ES-I3 (cell line): ENCODE measurements at regions not wholly inside any gene's neighbourhood (a gene's known extent, or its start where the extent isn't known, plus 50 kb on each side); places are given as distances from the start of the nearest gene placed in this dataset.

Source experiments
- H3K36me3 ChIP-seq: 2 replicates; pipeline ENCODE4 v1.6.1; 2013; ENCODE audit warnings: mild to moderate bottlenecking, low read length, control low read depth, moderate library complexity; ENCODE audit not compliant: insufficient read depth
- H3K4me1 ChIP-seq: 2 replicates; pipeline ENCODE4 v1.6.1; 2013; ENCODE audit warnings: mild to moderate bottlenecking, control low read depth, low read length; ENCODE audit not compliant: insufficient read depth
- H3K9ac ChIP-seq: 2 replicates; pipeline ENCODE4 v1.6.1; 2013; ENCODE audit warnings: low read depth, mild to moderate bottlenecking, low read length, moderate library complexity
- H3K9me3 ChIP-seq: 2 replicates; pipeline ENCODE4 v1.6.1; 2013; ENCODE audit warnings: mild to moderate bottlenecking, low read length, moderate library complexity; ENCODE audit not compliant: control insufficient read depth, insufficient read depth

DNA sequence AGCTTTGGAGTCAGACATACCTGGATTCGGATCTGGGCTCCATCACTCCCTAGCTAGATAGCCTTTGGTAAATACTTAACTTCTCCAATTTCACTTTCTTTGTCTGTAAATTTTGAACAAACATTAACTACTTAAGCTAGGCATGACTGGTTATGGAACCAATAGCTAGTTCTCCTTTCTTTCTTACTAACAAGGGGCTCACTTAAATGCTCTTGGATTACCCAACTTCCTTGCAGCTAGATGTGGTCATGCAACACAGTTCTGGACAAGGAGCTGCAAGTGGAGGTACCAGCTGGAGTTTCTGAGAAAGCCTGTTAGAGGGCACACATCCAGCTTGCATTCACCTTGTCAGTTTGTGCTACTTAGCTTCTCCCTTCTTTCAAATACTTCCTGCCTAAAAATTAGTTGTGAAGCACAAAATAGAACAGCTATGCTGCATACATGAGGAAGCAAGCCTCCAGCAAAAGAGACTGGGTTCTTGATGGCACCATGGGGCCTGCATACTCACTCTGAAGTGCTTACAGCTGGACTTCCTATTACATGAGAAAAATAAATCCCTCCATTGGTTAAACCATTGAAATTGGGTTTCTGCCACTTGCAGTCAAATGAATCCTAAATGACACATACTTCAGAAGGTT lies 210.1 kb upstream of the EEA1 start:
- no peaks in the 10 kb centered on the region for H3K36me3 ChIP-seq
- H3K9me3 ChIP-seq, result no peaks in the 10 kb centered on the region
- H3K9ac ChIP-seq, result no peak overlapping the region
- no peaks in the 10 kb centered on the region for H3K4me1 ChIP-seq

DNA sequence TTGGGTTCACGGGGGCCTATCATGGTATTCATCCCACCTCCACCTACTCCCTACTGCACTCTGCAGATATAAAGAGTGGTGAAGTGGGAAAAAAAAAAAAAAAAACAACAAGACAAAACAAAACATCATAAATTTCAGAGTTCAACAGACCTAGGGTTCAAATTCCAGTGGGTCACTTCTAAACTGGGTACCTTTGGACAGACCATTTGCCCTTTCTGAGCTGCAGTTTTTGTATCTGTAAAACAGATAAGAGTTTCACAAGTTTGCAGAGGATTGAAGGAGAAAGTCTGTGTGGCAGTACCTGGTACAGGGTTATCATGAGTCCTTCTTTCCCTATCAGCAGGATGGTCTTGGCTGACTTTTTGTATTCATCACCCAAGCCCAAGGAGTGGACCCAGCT lies 211.2 kb upstream of the EEA1 start:
- Histone ChIP-seq H3K4me1 (no peaks in the 10 kb centered on the region), H3K36me3 (no peaks in the 10 kb centered on the region), H3K9ac (no peak overlapping the region), H3K9me3 (no peaks in the 10 kb centered on the region)

DNA sequence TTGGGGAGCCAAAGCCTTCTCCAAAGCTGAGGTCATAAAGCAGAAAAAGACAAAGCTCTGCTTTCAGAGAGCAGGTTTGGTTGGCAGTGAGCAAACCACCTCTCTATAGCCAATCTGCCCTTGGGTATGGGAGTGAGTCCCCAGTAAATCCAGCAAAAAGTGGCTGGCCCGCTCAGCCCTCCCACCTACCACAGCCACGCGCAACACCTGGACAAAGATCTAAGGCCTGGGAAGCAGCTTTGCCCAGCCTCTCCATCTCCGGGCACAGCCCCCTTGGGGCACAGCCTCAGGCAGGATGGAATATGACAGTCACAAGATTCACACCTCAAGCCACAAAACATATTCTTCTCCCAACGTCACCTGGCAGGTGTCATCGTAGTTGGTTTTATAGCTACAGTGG lies 211.7 kb upstream of the EEA1 start:
- no peaks in the 10 kb centered on the region for H3K36me3 ChIP-seq
- H3K9ac ChIP-seq, result no peak overlapping the region
- H3K9me3 ChIP-seq, result no peaks in the 10 kb centered on the region
- H3K4me1 ChIP-seq, result no peaks in the 10 kb centered on the region

DNA sequence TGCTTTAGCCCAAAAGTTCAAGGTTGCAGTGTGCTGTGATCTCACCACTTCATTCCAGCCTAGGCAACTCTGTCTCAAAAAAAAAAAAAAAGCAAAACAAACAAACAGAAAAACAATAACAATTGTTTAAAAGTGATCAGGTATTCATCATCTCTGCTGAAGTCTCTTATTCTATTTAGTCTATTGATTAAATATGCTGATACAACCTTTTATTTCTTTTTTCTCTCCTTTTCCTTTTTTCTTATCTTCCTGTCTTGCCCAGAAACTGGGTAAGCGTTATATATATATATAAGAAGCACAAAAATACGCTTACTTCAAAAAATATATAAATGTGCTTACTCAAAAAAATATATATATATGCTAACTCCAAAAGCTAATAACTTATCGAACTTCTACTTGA lies 213.8 kb upstream of the EEA1 start:
- Histone ChIP-seq H3K9ac (no peak overlapping the region), H3K9me3 (no peaks in the 10 kb centered on the region), H3K36me3 (no peaks in the 10 kb centered on the region), H3K4me1 (no peaks in the 10 kb centered on the region)

DNA sequence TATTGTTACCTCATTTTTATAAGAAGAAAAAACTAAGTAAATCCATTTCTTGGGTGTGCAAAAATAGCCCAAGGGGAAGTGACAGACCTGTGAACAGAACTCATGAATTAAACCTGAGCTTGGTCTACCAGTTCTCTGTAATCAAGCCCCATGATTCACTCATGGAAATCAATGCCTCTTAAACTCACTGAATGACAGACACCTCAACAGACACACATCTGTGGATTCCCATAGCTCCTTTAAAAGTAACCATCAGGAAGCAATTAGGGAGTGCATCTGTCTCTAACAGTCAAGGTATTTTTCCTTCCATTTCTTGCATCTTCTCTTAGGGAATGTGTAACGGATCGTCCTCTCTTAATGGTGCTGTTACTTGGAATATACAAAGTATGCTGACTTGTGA lies 215.0 kb upstream of the EEA1 start:
- Histone ChIP-seq H3K4me1 (no peaks in the 10 kb centered on the region), H3K9me3 (no peaks in the 10 kb centered on the region), H3K9ac (no peak overlapping the region), H3K36me3 (no peaks in the 10 kb centered on the region)

DNA sequence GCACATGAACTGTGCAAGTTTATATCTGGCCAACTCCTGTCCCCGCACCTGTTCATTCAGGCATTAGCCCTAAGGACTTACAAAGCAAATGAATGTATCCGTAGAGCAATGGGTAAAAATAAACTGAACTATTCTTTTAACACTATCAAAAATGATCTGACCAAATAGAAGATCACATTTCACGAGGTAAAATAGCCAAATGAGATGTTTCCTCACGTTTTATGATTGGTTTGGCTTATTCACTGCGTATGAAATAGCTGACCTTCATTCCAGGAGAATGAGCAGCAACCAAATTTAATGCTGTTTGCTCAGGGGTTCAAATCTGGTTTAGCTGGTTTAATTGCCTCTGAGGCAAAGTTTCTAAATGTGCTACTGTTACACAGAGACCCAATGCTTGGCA lies 216.0 kb upstream of the EEA1 start:
- no peaks in the 10 kb centered on the region for H3K36me3 ChIP-seq
- no peaks in the 10 kb centered on the region for H3K4me1 ChIP-seq
- H3K9me3 ChIP-seq, result no peaks in the 10 kb centered on the region
- no peak overlapping the region for H3K9ac ChIP-seq

DNA sequence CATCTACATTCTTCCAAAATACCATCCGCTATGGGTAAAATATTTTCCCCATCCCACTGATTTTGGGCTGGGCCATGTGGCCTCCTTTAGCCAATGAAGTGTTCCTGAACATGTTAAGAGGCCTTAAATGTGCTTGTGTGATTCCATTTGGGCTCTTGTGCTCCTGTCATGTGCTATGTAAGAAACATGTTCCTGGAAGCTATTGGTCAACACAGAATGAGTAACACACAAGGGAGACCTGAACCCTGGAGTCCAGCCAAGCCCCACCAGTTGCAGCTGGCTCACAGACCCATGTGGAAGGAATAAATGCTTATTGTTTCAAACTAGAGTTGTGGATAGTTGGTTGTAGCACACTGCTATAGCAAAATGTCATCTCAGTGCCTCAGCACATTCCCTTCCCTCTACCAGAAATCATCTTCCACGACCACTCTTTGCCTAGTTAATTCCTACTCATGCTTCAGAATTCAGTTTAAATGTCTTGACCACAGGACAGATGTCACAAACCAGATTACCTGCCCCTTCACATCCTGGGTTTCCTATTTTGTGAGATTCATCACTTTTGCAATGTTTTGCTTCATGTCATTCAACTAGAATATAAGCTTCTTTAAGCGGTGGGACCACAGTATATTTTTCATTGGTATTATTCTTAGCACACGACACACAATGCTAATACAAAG lies 217.3 kb upstream of the EEA1 start:
- Histone ChIP-seq H3K9ac (no peak overlapping the region), H3K4me1 (no peaks in the 10 kb centered on the region), H3K36me3 (no peaks in the 10 kb centered on the region), H3K9me3 (no peaks in the 10 kb centered on the region)

DNA sequence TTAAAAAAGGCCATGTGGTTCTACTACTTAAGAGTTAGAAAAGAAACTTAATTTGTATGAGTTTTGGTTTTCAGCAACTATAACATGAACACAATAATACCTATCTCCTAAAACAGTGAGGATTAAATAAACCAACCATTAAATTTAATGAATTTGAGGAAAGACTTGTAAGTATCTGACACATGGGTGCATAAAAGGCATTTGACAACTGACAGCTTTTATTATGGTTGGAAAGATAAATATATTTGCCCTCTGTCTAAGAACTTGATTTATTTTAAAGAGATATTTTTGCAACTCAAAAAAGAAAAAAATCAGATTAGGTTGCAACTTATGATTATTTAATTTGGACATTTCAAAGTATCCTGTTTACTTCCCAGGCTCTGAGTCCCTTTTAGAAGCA lies 217.9 kb upstream of the EEA1 start:
- Histone ChIP-seq H3K9ac (no peak overlapping the region), H3K9me3 (no peaks in the 10 kb centered on the region), H3K4me1 (no peaks in the 10 kb centered on the region), H3K36me3 (no peaks in the 10 kb centered on the region)

DNA sequence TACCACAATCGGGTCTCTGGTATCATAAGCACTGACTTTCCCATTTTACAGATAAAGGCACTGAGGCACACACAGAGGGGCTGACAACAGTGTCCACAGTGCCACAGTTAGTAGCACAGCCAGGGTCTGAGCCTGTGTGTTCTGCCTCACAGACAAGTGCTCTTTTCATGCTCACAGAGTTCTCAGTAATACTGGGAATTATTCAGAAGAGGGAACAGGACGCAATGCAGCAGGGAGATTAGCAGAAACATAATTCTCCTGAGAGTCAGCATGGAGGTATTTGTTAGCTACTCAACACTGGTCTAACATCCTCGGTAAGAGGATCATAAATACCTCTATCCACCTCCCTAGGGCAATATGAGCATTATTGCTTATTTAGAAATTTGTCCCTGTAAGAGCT lies 219.3 kb upstream of the EEA1 start:
- no peaks in the 10 kb centered on the region for H3K36me3 ChIP-seq
- H3K9ac ChIP-seq, result no peak overlapping the region
- H3K9me3 ChIP-seq, result no peaks in the 10 kb centered on the region
- H3K4me1 ChIP-seq, result no peaks in the 10 kb centered on the region

DNA sequence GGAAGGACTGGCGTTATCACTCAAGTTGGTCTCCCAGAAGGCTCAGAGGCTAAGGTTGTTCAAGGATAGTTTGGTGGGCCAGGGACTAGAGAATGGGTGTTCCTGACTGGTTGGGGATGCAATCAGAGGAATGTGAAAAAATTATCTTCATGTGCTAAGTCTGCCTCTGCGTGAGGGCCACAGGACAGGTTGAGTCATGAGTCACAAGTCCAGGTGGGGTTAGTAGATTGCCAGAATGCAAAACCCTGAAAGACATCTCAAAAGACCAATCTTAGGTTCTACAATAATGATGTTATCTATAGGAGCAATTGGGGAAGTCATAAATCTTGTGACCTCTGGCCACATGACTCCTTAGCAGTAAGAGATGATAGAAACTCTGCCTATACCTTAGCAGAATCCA lies 220.1 kb upstream of the EEA1 start:
- no peaks in the 10 kb centered on the region for H3K9me3 ChIP-seq
- H3K4me1 ChIP-seq, result no peaks in the 10 kb centered on the region
- no peak overlapping the region for H3K9ac ChIP-seq
- H3K36me3 ChIP-seq, result no peaks in the 10 kb centered on the region

DNA sequence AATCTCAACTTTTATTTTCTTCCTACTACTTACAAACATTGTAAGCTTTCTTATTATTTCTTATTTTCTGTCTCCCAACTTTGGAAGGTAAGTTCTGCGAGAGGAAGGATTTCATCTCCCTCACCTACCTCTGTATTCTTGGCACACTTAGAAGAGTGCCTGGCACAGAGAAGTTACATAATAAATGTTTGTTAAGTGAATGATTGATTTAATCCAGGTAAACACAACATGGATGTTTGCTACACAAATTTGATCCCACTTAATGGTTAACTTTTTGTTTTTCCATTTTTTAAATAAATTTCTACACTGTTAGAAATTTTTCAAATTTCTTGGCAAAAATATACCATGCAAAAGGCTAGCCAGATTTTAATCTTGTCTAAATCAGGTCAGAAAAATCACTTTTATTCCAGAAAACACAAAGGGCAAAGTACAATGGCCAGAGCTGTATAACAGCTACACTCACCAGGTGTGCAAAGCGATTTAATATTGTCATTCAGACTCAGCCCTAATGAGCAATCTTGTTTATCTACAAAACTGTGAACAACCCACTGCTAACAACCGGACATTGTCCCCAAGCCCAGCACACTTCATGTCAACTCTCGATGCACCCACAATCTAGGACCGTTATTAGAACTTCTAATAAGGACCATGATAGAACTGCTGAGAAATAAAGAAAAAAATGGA lies 222.1 kb upstream of the EEA1 start:
- H3K4me1 ChIP-seq, result no peaks in the 10 kb centered on the region
- H3K9ac ChIP-seq, result no peak overlapping the region
- H3K9me3 ChIP-seq, result no peaks in the 10 kb centered on the region
- H3K36me3 ChIP-seq, result no peaks in the 10 kb centered on the region

DNA sequence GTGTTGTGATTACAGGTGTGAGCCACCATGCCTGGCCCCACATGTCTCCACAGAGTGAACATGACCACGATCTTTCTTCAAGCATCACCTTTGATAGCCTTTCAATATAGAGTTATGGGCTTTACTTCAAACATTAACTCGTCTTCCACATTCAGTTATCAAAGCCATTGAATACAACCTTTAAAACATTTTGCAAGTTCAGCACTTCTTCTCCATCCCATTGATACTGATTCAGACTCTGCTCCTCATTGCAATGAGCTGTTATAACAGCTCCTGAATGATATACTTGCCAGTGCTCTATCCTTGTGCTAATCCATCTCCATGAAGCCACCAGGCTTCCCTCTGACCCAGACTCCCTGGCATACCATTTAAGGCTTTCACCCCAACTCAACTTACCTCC lies 223.5 kb upstream of the EEA1 start:
- H3K9ac ChIP-seq, result no peak overlapping the region
- H3K36me3 ChIP-seq, result no peaks in the 10 kb centered on the region
- H3K4me1 ChIP-seq, result no peaks in the 10 kb centered on the region
- H3K9me3 ChIP-seq, result no peaks in the 10 kb centered on the region; the same call in 1 of the 2 replicates

DNA sequence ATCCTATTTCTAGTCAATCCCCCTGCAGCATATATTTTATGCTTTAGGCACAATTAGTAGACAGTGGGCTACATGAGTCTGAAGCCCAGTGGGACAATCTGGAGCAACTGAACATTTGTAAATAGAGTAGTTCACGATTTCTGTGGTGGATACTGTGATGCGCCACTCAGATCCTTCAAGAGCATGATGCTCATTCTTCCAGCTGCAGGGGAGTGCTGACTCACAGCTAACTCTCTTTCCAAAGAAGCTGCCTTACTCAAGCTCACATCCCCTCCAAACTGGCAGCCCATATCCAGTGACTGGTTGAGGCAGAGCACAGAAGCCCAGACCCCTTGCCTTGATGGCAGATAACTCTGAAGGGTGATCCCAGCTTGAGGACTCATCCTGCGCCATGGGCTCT lies 224.2 kb upstream of the EEA1 start:
- no peaks in the 10 kb centered on the region; the same call in 1 of the 2 replicates for H3K9me3 ChIP-seq
- no peaks in the 10 kb centered on the region for H3K4me1 ChIP-seq
- no peaks in the 10 kb centered on the region for H3K36me3 ChIP-seq
- no peak overlapping the region for H3K9ac ChIP-seq

DNA sequence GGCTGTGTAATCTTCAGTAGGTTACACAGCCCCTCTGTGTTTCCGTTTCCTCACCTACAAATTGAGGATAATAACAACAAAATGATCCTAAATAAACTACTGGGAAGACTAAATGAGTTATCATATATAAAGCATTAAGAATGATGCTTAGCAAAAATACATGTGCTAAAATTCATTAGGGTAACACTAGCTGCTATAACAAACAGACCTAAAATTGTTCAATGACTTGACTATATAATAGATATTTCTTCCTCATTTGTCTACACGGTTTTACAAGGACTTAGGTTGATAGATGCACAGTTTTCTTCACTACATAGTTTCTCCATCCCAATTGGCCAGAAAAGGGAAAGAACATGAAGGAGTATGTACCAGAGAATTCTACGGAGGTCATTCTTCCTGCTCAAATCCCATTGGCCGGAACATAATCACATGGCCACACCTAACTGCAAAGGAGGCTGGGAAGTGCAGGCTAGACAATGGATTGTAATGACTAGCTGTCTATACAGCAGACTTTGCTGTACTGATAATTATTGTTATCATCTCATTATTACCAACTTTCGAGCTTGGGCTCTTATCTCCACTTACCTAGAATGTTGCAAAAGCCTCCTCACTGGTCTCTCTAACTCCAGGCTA lies 223.5 kb upstream of the NUDT4 start:
- Histone ChIP-seq H3K4me1 (no peaks in the 10 kb centered on the region), H3K9ac (no peak overlapping the region), H3K36me3 (no peaks in the 10 kb centered on the region), H3K9me3 (peaks cover 3% of the 10 kb centered on the region; the same call in 1 of the 2 replicates)
